GM12878 (cell line): ENCODE measurements at regions not wholly inside any gene's neighbourhood (a gene's known extent, or its start where the extent isn't known, plus 50 kb on each side); places are given as distances from the start of the nearest gene placed in this dataset.

Experiments
- ATAC-seq: fragments of 200-7000 bp; cut with Tn5 transposase; 3 replicates; pipeline ENCODE4 v1.9.1; 2020; ENCODE audit warnings: mild to moderate bottlenecking, moderate library complexity
- BruUV-seq: library from RNA; stranded (reverse); fragments of 400-500 nt; replicated peaks from 2 replicates; lab custom pipeline; 2021; lab: Mats Ljungman, UMichigan
- CTCF ChIA-PET: fragments of 300-600 bp; sonication (Branson Sonifier 250); formaldehyde crosslinking; extraction: SDS; loops from one replicate; lab custom pipeline; 2021; ENCODE audit warnings: inconsistent platforms; lab: Yijun Ruan, JAX
- POLR2A ChIA-PET: fragments of 350-600 bp; formaldehyde crosslinking; extraction: SDS; loops from one replicate; lab custom pipeline; 2021; ENCODE audit warnings: inconsistent platforms; lab: Charles Lee
- RAD21 ChIA-PET: fragments of 300-600 bp; sonication (Branson Sonifier 250); formaldehyde crosslinking; loops from one replicate; lab custom pipeline; 2023; ENCODE audit warnings: antibody characterized with exemption; ENCODE audit not compliant: unreplicated experiment; lab: Charles Lee
- SMC1A ChIA-PET: fragments of 300-600 bp; sonication (Branson Sonifier 250); formaldehyde crosslinking; loops from one replicate; lab custom pipeline; 2023; ENCODE audit not compliant: unreplicated experiment, uncharacterized antibody; lab: Charles Lee
- DNase-seq: peaks from one replicate; pipeline ENCODE4 v3.0.0-alpha.2; 2011; ENCODE audit warnings: low read depth, low spot score
- FAIRE-seq: peaks from 3 replicates; lab custom pipeline; 2011; peaks lifted over from hg19 to GRCh38; lab: Jason Lieb, UNC
- H2AFZ ChIP-seq: 2 replicates; pipeline ENCODE4 v1.6.0; 2011; ENCODE audit warnings: low read depth, low read length, control low read depth; ENCODE audit not compliant: control insufficient read depth
- H3K27ac ChIP-seq: 2 replicates; pipeline ENCODE4 v1.5.1; 2011; ENCODE audit warnings: control low read depth; ENCODE audit not compliant: control insufficient read depth, insufficient read depth
- H3K27me3 ChIP-seq, 2 experiments: replicated peaks in 1 of 2; 2 replicates each; pipeline versions ENCODE4 v1.6.0 to v1.6.1; 2011; ENCODE audit warnings: low read length in 1 of 2; ENCODE audit not compliant: control insufficient read depth in 2 of 2, insufficient read depth in 2 of 2
- H3K36me3 ChIP-seq, 2 experiments: 2 replicates each; pipeline ENCODE4 v1.5.1; 2011; ENCODE audit warnings: low read length in 1 of 2; ENCODE audit not compliant: control insufficient read depth in 2 of 2, insufficient read depth in 2 of 2
- H3K4me1 ChIP-seq: 2 replicates; pipeline ENCODE4 v1.6.1; 2011; ENCODE audit warnings: mild to moderate bottlenecking, low read length, moderate library complexity, mixed read lengths; ENCODE audit not compliant: control insufficient read depth, insufficient read depth
- H3K4me2 ChIP-seq: 2 replicates; pipeline ENCODE4 v1.6.0; 2011; ENCODE audit warnings: control low read depth; ENCODE audit not compliant: control insufficient read depth, insufficient read depth
- H3K4me3 ChIP-seq: fragments of 200-600 bp; sonication (generic); 2 replicates; pipeline ENCODE4 v1.5.1; 2016
- H3K79me2 ChIP-seq: 2 replicates; pipeline ENCODE4 v1.6.0; 2011; ENCODE audit warnings: low read length; ENCODE audit not compliant: control insufficient read depth, insufficient read depth
- H3K9ac ChIP-seq: 2 replicates; pipeline ENCODE4 v1.8.0; 2011; ENCODE audit warnings: low read length, control low read depth, mixed read lengths; ENCODE audit not compliant: control insufficient read depth, insufficient read depth
- H3K9me3 ChIP-seq: replicated peaks from 3 replicates; pipeline ENCODE4 v1.5.1; 2011; ENCODE audit warnings: mild to moderate bottlenecking, low read length; ENCODE audit not compliant: control insufficient read depth, insufficient read depth
- H4K20me1 ChIP-seq: 2 replicates; pipeline ENCODE4 v1.6.0; 2011; ENCODE audit not compliant: control insufficient read depth, insufficient read depth
- NR2C1 ChIP-seq: fragments of 450-650 bp; IDR thresholded peaks from 2 replicates; pipeline ENCODE4 v1.6.1; 2017; ENCODE audit warnings: antibody characterized with exemption, mild to moderate bottlenecking, moderate library complexity
- ZNF384 ChIP-seq: IDR thresholded peaks from 2 replicates; pipeline ENCODE4 v1.6.1; 2012; ENCODE audit warnings: low read depth, mild to moderate bottlenecking, low read length, improper control_type of control experiment, borderline replicate concordance
- WGBS: methylation state at CpG from one replicate; pipeline ENCODE4 v1.1.6; 2016; ENCODE audit warnings: low lambda C conversion rate; ENCODE audit not compliant: insufficient replicate concordance, insufficient coverage; ENCODE audit errors: missing lambda C conversion rate; 5-methylcytosine and 5-hydroxymethylcytosine counted together
- in situ Hi-C: fragments of 300-500 bp; cut with MboI; formaldehyde crosslinking; loops from 9 replicates; pipeline ENCODE4 v1.14.3; 2018; ENCODE audit warnings: mixed read lengths
- intact Hi-C: fragments of 100-400 bp; cut with micrococcal nuclease; formaldehyde crosslinking; loops from one replicate; pipeline ENCODE4 v1.14.2; 2022; ENCODE audit not compliant: unreplicated experiment
- TF ChIP-seq, protein P1 (sequence below): fragments of 450-650 bp; IDR thresholded peaks from 2 replicates; pipeline ENCODE4 v1.6.1; 2017; ENCODE audit warnings: borderline replicate concordance
- TF ChIP-seq, protein P2 (sequence below): IDR thresholded peaks from 2 replicates; pipeline ENCODE4 v1.6.1; 2011; ENCODE audit warnings: low read depth, mild to moderate bottlenecking, low read length, moderate library complexity, borderline replicate concordance; ENCODE audit errors: extremely low read depth

DNA sequence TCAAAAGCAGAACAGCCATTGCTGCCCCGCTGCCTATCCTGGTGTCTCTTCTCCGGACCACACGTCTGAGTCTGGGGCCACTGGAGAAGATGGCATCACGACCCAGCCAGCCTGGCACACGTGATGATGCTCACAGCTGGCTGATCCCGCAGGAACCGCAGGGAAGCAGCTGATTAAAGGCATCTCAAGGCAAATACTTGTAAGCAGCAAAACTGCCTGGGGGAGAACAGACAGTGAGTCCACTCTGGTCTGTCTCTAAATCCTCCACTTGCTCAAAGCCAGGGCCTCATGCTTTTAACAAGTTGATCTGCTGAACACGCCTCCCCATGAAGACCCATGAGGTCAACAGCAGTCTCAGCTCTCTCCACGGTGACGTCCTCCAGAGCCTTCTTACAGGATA, 108.6 kb downstream of the BRD1 start:
- Histone ChIP-seq H3K9me3 (no peaks in the 10 kb centered on the region), H3K27ac (no peak overlapping the region)
- POLR2A ChIA-PET = no interaction called here
- TF ChIP-seq, protein P1, sequence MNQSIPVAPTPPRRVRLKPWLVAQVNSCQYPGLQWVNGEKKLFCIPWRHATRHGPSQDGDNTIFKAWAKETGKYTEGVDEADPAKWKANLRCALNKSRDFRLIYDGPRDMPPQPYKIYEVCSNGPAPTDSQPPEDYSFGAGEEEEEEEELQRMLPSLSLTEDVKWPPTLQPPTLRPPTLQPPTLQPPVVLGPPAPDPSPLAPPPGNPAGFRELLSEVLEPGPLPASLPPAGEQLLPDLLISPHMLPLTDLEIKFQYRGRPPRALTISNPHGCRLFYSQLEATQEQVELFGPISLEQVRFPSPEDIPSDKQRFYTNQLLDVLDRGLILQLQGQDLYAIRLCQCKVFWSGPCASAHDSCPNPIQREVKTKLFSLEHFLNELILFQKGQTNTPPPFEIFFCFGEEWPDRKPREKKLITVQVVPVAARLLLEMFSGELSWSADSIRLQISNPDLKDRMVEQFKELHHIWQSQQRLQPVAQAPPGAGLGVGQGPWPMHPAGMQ = no peak
- TF ChIP-seq ZNF384 (no peak), NR2C1 (no peak)
- TF ChIP-seq, all 136 proteins: peak for 0
- H3K9ac ChIP-seq = no peak overlapping the region
- ChIA-PET RAD21 (no interaction called here), SMC1A (no interaction called here), CTCF (no interaction called here)
- no TSS peak for BruUV-seq
- ATAC-seq (no peak), DNase-seq (no peak), FAIRE-seq (no peak)
- intact Hi-C loops (no loop called here), in situ Hi-C loops (no loop called here)
- no peak overlapping the region for H3K4me3 ChIP-seq
- no peak overlapping the region for H3K4me2 ChIP-seq
- H3K36me3 ChIP-seq = no peaks in the 10 kb centered on the region
- H4K20me1 ChIP-seq = no peaks in the 10 kb centered on the region
- 27% methylated on average over 10 of the region's 10 CpGs for WGBS
- H3K27me3 ChIP-seq = no peaks in the 10 kb centered on the region
- H2AFZ ChIP-seq = no peak overlapping the region
- no peaks in the 10 kb centered on the region for H3K4me1 ChIP-seq
- no peaks in the 10 kb centered on the region for H3K79me2 ChIP-seq

DNA sequence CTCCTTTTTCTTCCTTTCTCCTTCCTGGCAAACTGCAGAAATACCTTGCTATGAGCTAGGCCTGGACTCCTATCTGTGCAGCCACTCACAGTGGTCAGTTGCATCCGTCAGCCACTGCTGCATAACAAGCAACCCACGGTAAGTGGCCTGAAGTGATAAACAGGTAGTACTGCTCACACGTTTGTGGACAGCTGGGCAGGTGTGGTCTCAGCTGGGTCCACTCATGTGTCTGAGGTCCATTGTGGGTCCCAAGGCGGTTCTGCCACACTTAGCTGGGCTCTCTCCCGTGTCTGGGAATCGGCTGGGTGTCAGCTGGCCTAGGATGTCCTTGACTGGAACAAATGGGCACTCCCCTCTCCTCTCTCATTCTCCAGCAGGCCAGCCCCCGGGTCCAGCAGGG, 109.3 kb downstream of the BRD1 start:
- intact Hi-C loops (no loop called here), in situ Hi-C loops (no loop called here)
- no TSS peak for BruUV-seq
- H3K27me3 ChIP-seq = no peaks in the 10 kb centered on the region
- H3K9me3 ChIP-seq = no peaks in the 10 kb centered on the region
- no peak for ATAC-seq
- ChIA-PET RAD21 (no interaction called here), CTCF (no interaction called here), SMC1A (no interaction called here), POLR2A (no interaction called here)
- TF ChIP-seq, protein P2, sequence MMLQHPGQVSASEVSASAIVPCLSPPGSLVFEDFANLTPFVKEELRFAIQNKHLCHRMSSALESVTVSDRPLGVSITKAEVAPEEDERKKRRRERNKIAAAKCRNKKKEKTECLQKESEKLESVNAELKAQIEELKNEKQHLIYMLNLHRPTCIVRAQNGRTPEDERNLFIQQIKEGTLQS = no peak
- H4K20me1 ChIP-seq = no peaks in the 10 kb centered on the region
- H3K79me2 ChIP-seq = no peaks in the 10 kb centered on the region
- no peak overlapping the region for H3K4me3 ChIP-seq
- DNase-seq = no peak
- H3K27ac ChIP-seq = no peak overlapping the region
- H3K36me3 ChIP-seq = no peaks in the 10 kb centered on the region
- WGBS = 8% methylated on average over 7 of the region's 7 CpGs
- no peak overlapping the region for H2AFZ ChIP-seq
- FAIRE-seq = no peak
- H3K4me1 ChIP-seq = no peaks in the 10 kb centered on the region
- no peak overlapping the region for H3K4me2 ChIP-seq
- H3K9ac ChIP-seq = no peak overlapping the region
